Right renal pelvis (tissue), 4 donors: ENCODE measurements at regions not wholly inside any gene's neighbourhood (a gene's known extent, or its start where the extent isn't known, plus 50 kb on each side); places are given as distances from the start of the nearest gene placed in this dataset.

Experiments
- DNase-seq, 4 donors: peaks; one replicate each; pipeline ENCODE4 v3.0.0-alpha.2; 2013; ENCODE audit warnings: low read depth in 4 of 4, low spot score in 3 of 4, missing footprints in 1 of 4

DNA sequence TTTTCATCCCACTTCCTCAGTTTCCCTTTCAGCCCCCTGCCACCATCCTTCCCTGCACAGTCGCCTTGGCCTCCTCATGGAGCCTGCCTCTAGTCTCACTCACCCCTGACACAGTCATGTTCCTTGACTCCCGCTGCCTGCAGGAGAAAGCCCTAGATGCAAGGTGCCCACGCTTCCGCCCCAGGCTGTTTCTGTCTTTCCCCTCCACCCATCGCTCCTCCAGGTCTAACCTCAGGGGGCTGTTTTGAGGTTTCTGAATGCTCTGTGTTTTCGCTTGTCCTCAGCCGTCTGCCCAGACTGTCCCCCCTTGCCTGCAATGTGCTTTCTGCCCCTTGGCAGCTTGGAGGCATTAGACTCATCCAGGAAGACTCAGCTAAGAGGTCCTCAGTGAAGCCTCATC is 89.9 kb downstream of the EMX2 start:
- DNase-seq = no peak

DNA sequence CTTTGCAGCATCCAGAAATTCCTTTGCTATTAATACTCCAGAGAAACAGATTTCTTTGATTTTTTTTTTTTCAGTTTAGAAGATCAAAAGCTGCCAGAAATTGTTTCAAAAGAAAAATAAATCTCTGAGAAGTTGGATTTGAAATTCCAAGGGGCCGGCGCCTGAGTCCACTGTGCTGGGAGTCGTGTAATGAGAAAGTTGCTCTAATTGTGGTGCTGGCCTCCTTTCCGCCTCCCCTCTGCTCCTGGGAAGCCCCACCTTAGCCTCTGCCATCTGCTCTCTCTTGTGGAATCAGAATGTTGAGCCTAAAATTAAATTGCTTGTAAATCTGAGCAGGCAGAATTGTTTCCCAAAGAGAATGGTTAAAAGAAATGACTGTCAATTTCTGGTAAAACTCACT is 93.3 kb downstream of the EMX2 start:
- no peak for DNase-seq

DNA sequence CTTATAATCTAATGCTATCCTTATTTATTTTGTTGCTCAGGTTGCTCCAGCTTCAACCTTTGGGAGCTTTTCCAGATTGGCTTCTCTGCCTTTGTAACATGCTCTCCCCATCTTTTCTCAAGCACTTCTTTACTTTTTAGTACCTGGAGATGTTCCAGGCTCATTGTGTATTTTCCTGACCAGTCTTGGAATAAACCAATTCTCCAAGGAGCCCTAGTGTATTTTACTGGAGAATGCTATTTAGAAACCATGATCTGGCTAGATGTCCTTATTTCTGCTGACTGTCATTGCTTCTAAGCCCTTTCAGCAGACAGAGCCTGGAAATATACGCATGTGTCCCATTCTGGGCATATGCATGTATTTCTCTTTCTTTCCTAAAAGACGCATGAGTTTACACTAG is 95.7 kb downstream of the EMX2 start:
- no peak for DNase-seq

DNA sequence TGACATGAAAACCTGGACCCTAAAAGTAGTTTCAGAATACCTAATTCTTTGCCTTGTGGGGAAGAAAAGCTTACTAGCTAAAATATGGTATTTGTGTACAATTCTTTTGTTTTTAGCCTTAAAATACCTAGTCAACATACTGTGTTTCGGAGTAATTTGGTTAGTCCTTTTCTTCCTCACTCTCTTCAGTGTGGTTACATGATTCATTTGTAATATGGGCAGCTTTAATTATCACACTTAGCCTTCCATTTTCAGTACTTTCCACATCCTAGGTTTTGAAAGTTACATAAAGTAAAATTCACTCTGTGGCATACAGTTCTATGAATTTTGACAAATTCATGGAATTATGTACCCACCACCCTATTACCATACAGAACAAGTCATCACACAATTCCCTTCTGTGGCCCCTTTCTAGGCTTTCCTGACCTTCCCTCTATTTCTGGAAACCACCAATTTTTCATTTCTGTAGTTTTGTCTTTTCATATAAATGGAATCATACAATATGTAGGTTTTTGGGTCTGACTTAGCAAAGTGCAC is 96.2 kb downstream of the EMX2 start:
- no peak for DNase-seq

DNA sequence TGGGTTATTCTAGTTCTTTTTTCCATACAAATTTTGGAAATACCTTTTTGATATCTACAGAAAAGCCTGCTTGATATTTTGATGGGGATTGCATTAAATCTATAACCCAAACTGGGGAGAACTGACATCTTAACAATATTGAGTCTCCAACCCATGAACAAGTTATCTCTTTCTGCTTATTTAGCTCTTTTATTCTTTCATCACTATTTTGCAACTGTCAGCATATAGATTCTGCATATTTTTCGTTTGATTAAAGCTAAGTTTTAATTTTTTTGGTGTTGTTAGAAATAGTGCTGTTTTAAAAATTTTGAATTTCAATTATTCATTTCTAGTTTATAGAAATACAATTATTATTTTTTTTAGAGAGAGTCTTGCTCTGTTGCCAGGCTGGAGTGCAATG is 97.9 kb downstream of the EMX2 start:
- no peak for DNase-seq

DNA sequence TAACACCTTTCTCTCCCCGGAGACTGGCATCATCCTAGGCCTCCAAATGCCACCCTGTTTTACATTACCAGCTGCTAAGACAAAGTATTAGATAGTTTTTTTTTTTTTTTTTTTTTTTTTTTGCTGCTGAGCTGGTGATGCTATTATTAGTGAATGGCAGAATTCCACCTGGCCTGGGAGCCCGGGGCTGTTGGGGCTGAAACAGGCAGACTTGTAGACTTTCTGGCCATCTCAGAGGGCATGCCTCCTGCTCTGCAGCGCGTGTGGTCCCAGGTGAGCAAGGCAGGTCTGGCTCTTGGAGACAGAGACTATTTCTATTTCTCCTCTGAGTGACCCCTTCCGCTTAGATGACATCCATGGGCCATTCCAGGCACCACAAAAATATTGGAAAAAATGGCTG is 104.2 kb downstream of the EMX2 start:
- no peak for DNase-seq

DNA sequence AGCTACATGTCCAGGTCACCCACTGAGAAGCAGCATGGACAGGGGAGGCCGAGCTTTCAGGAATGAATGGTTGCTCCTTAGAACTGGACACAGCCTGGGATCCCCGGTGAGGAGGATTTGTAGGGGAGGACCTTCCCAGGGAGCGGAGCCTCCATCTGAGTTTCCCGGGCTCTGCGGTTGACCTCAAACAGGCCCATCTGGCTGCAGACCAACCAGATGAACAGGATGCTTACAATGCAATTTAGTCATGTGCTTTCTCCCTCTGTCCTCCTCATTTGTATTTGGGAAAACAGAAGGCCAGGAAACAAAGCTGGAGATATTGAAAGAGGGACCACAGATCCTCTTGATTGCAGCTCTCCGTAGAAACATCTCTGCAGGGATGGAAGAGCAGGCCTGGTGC is 104.8 kb downstream of the EMX2 start:
- no peak for DNase-seq

DNA sequence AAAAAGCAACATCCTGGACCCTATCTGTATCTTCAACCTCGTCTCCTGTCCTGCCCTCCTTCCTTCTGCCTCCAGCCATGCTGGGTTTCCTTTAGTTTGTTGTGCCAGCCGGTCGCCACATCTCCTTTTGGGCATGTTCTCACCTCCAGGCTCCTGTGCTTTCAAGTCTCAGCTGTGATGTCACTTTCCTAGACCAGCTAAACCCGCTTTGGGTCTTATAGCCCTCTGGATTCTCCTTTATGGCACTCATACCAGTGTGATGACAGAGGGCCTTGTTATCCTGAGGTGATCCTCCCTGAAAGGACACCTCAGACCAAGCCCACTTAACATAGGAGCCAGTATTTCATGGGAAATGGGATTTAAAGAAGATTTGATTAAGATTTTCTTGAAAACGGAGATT is 108.6 kb downstream of the EMX2 start:
- no peak for DNase-seq

DNA sequence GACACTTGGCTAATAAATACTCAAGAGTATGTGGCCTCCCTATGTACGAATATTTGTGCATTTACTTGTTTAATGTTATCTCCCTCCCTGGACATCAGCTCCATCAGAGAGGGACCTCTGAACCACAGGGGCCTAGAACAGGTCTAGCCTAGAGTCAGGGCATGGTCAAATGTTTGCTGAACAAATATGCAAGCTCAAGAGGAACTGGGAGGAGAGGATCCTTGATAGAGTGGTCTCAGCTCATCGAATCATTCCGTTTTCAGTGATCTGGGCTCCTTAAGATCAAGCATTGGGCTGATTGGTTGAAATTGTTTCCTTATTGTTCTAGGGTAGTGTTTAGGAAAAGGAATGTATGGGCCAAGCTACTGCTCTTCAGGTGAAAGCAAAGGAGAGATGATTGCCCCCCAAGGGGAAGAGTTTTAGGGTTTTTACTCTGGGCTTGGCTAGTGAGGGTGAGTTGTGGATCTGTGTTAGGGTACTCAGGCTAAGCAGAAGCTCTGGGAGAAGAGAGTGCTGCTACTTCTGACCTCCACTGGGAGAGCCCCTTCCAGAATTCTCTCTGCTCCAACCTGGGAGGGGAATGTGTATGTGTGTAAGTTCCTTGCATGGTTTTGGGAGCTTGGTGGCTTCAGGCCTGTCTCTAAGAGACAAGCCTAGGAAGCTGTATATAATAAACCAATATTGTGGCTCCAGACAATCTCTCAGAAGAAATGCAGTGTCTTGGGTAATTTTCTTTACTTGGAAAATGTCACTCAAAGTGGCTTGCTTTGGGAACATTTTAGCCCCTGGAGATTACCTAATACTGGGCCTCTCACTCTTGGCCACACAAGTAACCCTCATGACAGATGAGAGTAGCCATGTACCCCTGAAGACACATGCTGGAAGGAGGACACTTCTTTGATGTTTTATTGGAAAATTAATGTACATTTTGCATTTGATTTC is 110.0 kb downstream of the EMX2 start:
- DNase-seq = no peak

DNA sequence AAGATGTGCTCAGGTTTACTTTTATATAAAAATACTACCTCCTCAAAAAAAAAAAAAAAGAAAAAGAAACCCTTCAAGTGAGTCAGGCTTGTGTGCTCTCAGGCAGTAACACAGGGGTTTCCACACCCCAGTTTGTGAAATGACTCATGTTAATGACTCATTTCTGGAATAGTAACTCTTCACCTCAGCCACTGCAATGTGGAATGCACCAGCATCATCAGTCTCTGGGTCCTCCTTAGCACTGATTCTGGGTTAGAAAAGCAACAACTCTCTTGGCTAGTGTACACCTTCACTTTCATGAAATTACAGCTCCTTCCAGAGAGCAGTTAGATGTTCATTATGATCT is 110.6 kb downstream of the EMX2 start:
- no peak for DNase-seq

DNA sequence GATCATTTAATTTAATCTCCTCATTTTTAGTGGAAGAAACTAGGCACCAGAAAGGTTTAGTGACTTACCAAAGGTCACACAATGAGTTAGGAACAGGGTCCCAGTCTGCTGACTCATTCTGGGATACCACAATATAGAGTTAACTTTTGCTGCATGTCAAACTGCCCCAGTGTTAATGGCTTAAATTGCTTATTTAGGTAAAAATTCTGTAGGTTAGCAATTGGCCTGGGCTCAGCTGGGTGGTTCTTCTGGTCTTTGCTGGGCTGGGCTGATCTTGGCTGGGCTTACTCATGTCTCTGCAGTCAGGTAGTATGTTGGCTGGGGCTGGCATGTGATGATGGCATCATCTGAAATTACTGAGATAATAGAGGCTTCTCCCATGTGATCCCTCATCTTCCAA is 111.6 kb downstream of the EMX2 start:
- no peak for DNase-seq

DNA sequence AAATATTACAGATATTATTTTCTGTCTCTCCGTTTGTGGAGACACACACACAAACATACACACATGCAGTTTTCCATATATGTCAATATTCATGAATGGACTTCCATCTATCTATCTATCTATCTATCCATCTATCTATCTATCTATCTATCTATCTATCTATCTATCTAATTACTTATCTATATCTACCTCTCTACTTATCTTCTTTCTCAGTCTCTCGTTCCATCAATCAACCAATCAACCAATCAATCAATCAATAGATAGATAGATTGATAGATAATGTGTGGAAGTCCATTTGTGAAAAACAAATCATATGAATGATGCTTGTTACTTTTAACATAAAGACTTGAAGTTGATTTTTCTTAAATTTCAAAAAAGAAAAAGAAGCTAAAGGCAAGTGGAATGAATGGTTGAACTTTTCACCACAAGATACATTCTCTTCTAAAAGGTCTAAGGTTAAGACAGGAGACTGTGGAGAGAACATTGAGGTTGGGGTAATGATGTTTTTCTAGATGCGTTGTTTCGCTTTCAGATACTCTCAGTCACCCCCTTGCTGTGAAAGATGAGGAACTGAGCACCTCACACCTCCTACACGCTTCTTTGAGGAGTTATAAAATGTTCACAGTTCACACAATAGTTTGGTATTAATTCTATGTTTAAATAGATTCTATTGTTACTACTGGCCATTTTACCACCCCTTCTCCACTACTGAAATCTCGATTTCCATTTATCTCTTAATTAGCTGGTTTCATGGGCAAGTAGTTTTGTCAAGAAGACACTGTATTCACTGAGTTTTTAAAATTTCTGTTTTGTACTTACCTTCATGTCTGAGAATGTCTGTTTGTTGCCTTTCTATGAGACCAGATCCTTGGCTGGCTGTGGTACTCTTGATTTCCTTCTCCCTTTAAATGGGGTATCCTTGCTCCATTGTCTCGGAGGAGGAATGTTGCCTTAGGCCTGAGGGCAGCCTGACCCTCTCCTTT is 114.1 kb downstream of the EMX2 start:
- DNase-seq = no peak

DNA sequence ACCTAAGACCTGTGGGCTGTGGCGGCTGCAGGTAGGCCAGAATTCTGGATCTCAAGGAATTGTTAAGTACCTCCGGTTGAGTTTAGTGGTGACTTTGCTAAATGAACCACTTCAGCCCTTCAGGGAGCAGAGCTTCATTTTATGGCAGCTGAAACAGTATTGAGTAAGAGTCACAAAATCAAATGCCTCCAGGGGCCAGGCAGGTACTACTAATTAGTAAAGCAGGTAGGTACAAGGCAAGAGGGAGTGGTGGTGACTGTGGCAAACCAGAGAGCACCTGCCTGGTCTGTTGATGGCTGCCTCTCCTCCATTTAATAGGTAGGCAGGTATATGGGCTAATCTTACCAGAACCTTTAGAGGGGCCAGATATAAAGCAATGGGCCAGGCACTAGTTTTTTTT is 118.8 kb downstream of the EMX2 start:
- DNase-seq = no peak

DNA sequence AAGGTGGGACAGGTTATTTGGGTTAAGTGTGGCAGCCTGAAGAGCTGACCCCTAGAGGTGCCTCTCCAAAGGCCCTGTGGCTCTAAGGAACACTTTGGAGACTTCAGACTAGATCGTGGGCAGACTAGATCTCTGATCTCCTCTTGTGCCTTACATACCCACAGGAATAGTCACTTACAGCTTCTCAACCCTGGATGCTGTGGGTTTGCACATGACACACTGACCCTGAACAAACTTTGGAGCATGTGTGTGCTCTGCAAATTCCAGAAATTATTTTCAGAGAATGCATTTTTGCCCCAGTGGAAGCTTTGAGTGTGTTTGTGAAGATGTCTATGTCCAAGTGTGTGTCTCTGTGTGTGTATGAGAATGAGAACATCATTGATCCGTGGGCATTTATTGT is 119.6 kb downstream of the EMX2 start:
- no peak for DNase-seq

DNA sequence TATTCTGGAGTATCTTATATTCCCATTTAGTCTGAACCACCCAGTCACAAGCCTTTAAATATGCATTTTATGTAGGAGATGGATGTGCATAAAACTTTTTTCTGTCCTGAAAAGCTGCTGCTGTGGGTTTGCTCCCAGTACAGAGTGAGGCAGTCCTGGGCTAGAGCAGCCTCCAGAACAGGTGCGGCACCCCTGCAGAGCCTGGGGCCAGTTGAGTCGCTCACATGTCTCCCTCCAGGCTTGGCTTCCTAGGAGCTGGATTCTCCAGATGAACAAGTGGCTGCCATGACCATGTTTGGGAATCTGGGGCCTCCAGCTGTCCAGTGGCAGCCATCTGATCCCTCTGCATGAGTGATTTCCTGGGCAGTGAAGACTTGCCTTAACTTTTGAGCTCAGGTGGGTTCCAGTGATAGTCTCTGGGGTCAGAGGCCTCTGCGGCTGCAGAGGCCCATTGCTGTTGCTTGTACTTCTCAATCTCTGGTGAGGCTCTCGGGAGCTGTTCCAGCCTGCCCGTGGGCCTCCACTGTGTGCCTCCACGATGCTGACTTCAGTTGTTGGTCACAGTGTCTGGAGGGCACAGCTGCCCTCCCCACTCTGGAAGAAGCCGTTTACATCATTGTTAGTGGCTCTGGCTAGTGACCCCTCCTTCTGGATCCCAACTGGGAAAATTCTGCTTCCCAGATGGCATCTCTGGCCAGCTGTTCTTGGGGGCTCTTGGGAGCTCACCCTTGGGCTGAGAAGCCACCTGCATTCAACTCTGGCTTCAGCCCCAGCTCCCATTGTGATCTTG is 120.4 kb downstream of the EMX2 start:
- DNase-seq = no peak

DNA sequence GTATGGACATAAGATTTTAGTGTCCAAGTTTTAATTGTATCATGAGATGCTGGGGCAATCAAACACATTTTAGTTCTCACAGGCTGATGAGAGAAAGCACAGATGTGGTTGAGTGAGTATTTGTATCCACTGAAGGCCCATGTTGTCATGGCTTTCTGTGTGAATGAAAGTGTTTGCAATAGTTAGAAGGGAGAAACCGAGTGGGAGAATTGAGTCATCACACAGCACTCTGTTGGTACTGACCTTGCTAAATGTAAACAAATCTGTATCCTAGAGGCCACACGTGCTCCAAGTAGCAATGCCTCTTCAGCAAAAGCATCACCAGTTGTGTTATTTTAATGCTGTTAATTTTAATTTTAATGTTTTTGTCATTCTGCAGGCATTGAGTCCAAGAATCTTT is 121.2 kb downstream of the EMX2 start:
- no peak for DNase-seq

DNA sequence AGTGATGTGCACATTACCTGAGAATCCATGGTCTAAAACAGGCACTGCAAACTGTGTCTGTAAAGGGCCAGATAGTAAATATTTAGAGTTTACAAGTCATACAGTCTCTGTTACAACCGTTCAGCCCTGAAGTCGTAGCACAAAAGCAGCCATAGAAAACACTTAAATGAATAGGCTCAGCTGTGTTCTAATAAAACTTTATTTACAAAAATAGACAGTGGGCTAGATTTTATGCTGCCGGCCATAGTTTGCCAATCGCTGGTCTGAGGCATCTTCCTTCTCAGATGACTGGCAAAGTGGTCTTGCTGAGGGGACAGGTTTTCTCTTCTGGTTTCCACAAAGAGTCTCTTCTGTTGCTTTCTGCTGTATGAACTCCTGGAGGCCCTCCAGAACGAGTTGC is 121.7 kb downstream of the EMX2 start:
- DNase-seq = no peak

DNA sequence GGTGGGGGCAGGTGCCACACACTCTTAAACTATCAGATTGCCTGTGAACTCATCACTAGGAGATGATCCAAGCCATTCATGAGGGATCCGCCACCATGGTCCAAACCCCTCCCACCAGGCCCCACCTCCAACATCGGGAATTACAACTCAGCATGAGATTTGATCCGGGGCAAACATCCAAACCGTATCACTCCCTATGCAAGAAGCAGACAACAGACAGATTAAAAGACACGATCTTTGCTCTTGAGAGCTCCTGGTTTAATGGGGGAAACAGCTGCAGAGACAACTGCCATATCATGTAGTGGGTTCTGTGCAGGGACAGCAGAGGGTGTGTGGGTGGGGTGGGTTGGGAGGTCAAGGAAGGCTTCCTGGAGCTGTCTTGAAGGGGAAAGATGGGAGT is 123.6 kb downstream of the EMX2 start:
- no peak for DNase-seq

DNA sequence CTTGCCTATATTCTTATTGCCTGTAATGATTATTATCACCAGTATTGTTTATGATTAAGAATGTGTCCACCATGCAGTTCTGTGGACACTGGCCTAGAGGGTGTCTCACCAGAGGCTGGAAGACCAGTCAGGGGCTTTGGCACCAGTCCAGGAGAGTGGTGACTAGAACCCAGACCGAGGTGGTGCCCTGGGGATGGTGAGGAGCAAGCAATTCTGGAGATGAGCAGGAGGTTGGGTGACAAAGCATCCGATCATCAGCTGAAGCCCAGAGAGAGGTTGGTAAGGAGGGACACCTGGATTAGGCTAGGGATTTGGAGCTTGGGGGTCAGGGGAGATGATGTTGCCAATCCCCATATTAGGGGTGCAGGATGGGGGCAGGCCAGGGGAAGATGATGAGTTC is 124.4 kb downstream of the EMX2 start:
- no peak for DNase-seq

DNA sequence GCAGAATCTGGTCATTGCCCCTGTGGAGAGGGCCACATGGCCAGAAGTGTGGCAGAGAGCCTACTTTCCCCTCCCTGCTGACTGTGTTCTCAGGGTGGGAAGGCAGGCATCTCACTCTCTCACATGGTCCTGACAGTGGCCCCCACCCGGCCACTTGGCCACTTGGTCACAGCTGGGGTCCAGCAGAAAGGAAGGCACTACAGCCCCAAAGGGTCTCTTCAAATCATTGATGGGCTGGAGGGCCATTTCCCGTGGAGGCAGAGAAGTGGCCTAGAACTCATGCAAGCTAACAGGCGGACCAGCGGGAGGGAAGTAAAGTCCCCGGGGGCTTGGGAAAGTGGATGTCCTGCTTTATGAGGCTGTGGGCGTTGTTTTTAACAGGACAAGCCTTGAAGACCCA is 125.3 kb downstream of the EMX2 start:
- DNase-seq = no peak
